Keratinocyte (primary cell): ENCODE measurements at regions not wholly inside any gene's neighbourhood (a gene's known extent, or its start where the extent isn't known, plus 50 kb on each side); places are given as distances from the start of the nearest gene placed in this dataset.

ENCODE experiments used
- DNase-seq: peaks from one replicate; pipeline ENCODE4 v3.0.0-alpha.2; 2011; ENCODE audit warnings: low read depth, missing footprints, low spot score
- FAIRE-seq: peaks from 2 replicates; lab custom pipeline; 2011; peaks lifted over from hg19 to GRCh38; lab: Jason Lieb, UNC
- H2AFZ ChIP-seq: 2 replicates; pipeline ENCODE4 v1.6.0; 2012; ENCODE audit warnings: low read length, control low read depth, inconsistent platforms; ENCODE audit not compliant: control insufficient read depth
- H3K27ac ChIP-seq: 2 replicates; pipeline ENCODE4 v1.5.1; 2011; ENCODE audit warnings: low read length; ENCODE audit not compliant: control insufficient read depth, insufficient read depth
- H3K27me3 ChIP-seq: 3 replicates; pipeline ENCODE4 v1.6.0; 2011; ENCODE audit warnings: low read length; ENCODE audit not compliant: control insufficient read depth, insufficient read depth; ENCODE audit errors: extremely low read depth
- H3K36me3 ChIP-seq, 2 experiments: 2 replicates in 1 of 2; 3 replicates in 1 of 2; pipeline ENCODE4 v1.5.1; 2011; ENCODE audit warnings: low read length in 2 of 2, mild to moderate bottlenecking in 1 of 2; ENCODE audit not compliant: control insufficient read depth in 2 of 2, insufficient read depth in 2 of 2; ENCODE audit errors: extremely low read depth in 1 of 2
- H3K4me1 ChIP-seq: 3 replicates; pipeline ENCODE4 v1.5.1; 2011; ENCODE audit warnings: low read length; ENCODE audit not compliant: control insufficient read depth, insufficient read depth; ENCODE audit errors: extremely low read depth
- H3K4me2 ChIP-seq: 3 replicates; pipeline ENCODE4 v1.6.0; 2011; ENCODE audit warnings: low read depth, low read length; ENCODE audit not compliant: control insufficient read depth, insufficient read depth; ENCODE audit errors: extremely low read depth
- H3K4me3 ChIP-seq, 3 experiments: fragments of 200-600 bp in 1 of 3; sonication (generic) in 1 of 3; 2 replicates in 2 of 3; 3 replicates in 1 of 3; pipeline ENCODE4 v1.5.1; 2011 to 2016; ENCODE audit warnings: low read length in 3 of 3, mild to moderate bottlenecking in 3 of 3, control low read depth in 2 of 3, inconsistent platforms in 1 of 3, low read depth in 1 of 3, mixed read lengths in 1 of 3, mixed run types in 1 of 3, moderate library complexity in 1 of 3; ENCODE audit not compliant: control insufficient read depth in 2 of 3, insufficient read depth in 2 of 3; ENCODE audit errors: extremely low read depth in 1 of 3
- H3K79me2 ChIP-seq: 2 replicates; pipeline ENCODE4 v1.6.0; 2012; ENCODE audit warnings: low read length; ENCODE audit not compliant: control insufficient read depth, insufficient read depth
- H3K9ac ChIP-seq: 3 replicates; pipeline ENCODE4 v1.6.0; 2011; ENCODE audit warnings: low read length; ENCODE audit not compliant: control insufficient read depth, insufficient read depth; ENCODE audit errors: extremely low read depth
- H3K9me1 ChIP-seq: 3 replicates; pipeline ENCODE4 v1.6.0; 2011; ENCODE audit warnings: low read length; ENCODE audit not compliant: control insufficient read depth, insufficient read depth; ENCODE audit errors: extremely low read depth
- H3K9me3 ChIP-seq: 2 replicates; pipeline ENCODE4 v1.5.1; 2012; ENCODE audit warnings: low read depth, low read length; ENCODE audit not compliant: control insufficient read depth
- H4K20me1 ChIP-seq: 3 replicates; pipeline ENCODE4 v1.6.0; 2011; ENCODE audit warnings: low read length; ENCODE audit not compliant: control insufficient read depth, insufficient read depth; ENCODE audit errors: extremely low read depth
- CTCF ChIP-seq, 3 experiments: IDR thresholded peaks in 1 of 3; conservative IDR thresholded peaks in 1 of 3; optimal IDR thresholded peaks in 1 of 3; 2 replicates in 2 of 3; 3 replicates in 1 of 3; pipeline versions ENCODE3 to v1.5.1; 2011; ENCODE audit warnings: low read length in 3 of 3, mild to moderate bottlenecking in 3 of 3, moderate library complexity in 2 of 3, control low read depth in 1 of 3, inconsistent platforms in 1 of 3; ENCODE audit not compliant: insufficient read depth in 2 of 3; ENCODE audit errors: extremely low read depth in 1 of 3
- EZH2 ChIP-seq: IDR thresholded peaks from one replicate; pipeline ENCODE4 v1.6.1; 2012; ENCODE audit warnings: inconsistent platforms, mild to moderate bottlenecking, low read length, moderate library complexity
- dilution Hi-C: fragments of 300-500 bp; cut with MboI; formaldehyde crosslinking; loops from one replicate; pipeline ENCODE4 v1.7.0; 2020; ENCODE audit warnings: low sequenced_read_pairs; ENCODE audit not compliant: extremely low pct_ligation_motif_present

DNA sequence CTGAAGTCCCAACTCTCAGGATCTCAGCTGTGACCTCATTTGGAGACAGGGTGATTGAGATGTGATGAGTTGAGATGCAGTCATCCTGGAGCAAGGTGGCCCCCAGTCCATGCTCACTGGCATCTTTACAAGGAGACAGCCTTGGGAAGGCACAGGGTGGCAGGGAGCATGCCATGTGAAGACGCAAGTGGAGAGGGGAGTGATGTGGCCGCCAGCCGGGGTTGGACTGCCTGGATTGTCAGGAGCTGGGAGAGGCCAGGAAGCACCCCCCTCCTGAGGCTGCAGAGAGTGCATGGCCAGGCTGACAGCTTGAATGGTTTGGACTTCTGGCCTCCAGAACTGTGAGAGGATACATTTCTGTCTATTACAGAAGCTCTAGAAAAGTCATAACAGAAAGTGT is 194.4 kb downstream of the UQCRFS1 start:
- H3K4me1 ChIP-seq, result no peaks in the 10 kb centered on the region

GRCh38 chr19:29017788-29018187 is 195.2 kb downstream of the UQCRFS1 start:
- Histone ChIP-seq H3K79me2 (no peaks in the 10 kb centered on the region), H4K20me1 (no peaks in the 10 kb centered on the region), H3K4me3 (no peak overlapping the region), H3K9me3 (no peaks in the 10 kb centered on the region), H3K4me2 (no peak overlapping the region), H3K27ac (no peak overlapping the region), H3K9ac (no peak overlapping the region), H2AFZ (no peak overlapping the region), H3K9me1 (no peaks in the 10 kb centered on the region), H3K4me1 (no peaks in the 10 kb centered on the region), H3K27me3 (no peaks in the 10 kb centered on the region), H3K36me3 (no peaks in the 10 kb centered on the region)
- DNase-seq (no peak), FAIRE-seq (no peak)
- dilution Hi-C loops, result no loop called here
- no peak for TF ChIP-seq CTCF (optimal IDR thresholded peaks at IDR 0.05 in 1 of 3, IDR thresholded peaks at IDR 0.05 in 1 of 3, conservative IDR thresholded peaks at IDR 0.05 in 1 of 3; ENCODE audit: extremely low read depth in 1 of 3, insufficient read depth in 2 of 3, low read length in 3 of 3)

More for the DNA sequence above, 194.4 kb downstream of the UQCRFS1 start:
- Histone ChIP-seq H3K79me2 (no peaks in the 10 kb centered on the region), H3K4me3 (no peak overlapping the region), H3K9me3 (no peaks in the 10 kb centered on the region), H3K27me3 (no peaks in the 10 kb centered on the region), H3K36me3 (no peaks in the 10 kb centered on the region), H2AFZ (no peak overlapping the region), H3K27ac (no peak overlapping the region), H4K20me1 (no peaks in the 10 kb centered on the region), H3K9me1 (no peaks in the 10 kb centered on the region), H3K9ac (no peak overlapping the region), H3K4me2 (no peak overlapping the region)
- no peak for TF ChIP-seq EZH2
- no peak for TF ChIP-seq CTCF (optimal IDR thresholded peaks at IDR 0.05 in 1 of 3, IDR thresholded peaks at IDR 0.05 in 1 of 3, conservative IDR thresholded peaks at IDR 0.05 in 1 of 3; ENCODE audit: extremely low read depth in 1 of 3, insufficient read depth in 2 of 3, low read length in 3 of 3)
- dilution Hi-C loops, result no loop called here
- FAIRE-seq, result no peak
- DNase-seq, result no peak
